GM19043 (cell line): ENCODE measurements at regions not wholly inside any gene's neighbourhood (a gene's known extent, or its start where the extent isn't known, plus 50 kb on each side); places are given as distances from the start of the nearest gene placed in this dataset.

Source experiments
- ATAC-seq: cut with Tn5 transposase; IDR thresholded peaks from one replicate; pipeline ENCODE4 v1.9.1; 2021; ENCODE audit warnings: low read depth; ENCODE audit not compliant: unreplicated experiment

- ATAC-seq, result no peak
These were observed 161.5 kb upstream of the KLF6 start for GRCh38 chr10:3946234-3947229.

- no peak for ATAC-seq
These were observed 160.0 kb upstream of the KLF6 start for GRCh38 chr10:3945026-3945425.

GRCh38 chr10:3944591-3944990, 159.6 kb upstream of the KLF6 start:
- no peak for ATAC-seq

GRCh38 chr10:3943695-3944257, 158.8 kb upstream of the KLF6 start:
- ATAC-seq, result no peak

GRCh38 chr10:3942937-3943489, 158.0 kb upstream of the KLF6 start:
- ATAC-seq, result no peak

GRCh38 chr10:3941676-3942075, 156.7 kb upstream of the KLF6 start:
- no peak for ATAC-seq

- ATAC-seq, result no peak
These were observed 151.5 kb upstream of the KLF6 start for GRCh38 chr10:3936422-3937040.

GRCh38 chr10:3935933-3936359, 150.9 kb upstream of the KLF6 start:
- ATAC-seq, result no peak

- ATAC-seq, result peak; percentile 99
These were observed 150.1 kb upstream of the KLF6 start for GRCh38 chr10:3935141-3935540.

- ATAC-seq, result no peak
These were observed 148.7 kb upstream of the KLF6 start for GRCh38 chr10:3933733-3934132.

GRCh38 chr10:3932597-3933375, 147.8 kb upstream of the KLF6 start:
- no peak for ATAC-seq

- ATAC-seq, result no peak
These were observed 146.9 kb upstream of the KLF6 start for GRCh38 chr10:3931901-3932300.

GRCh38 chr10:3931224-3931623, 146.2 kb upstream of the KLF6 start:
- no peak for ATAC-seq

GRCh38 chr10:3928569-3928968, 143.6 kb upstream of the KLF6 start:
- ATAC-seq, result no peak

GRCh38 chr10:3928078-3928477, 143.1 kb upstream of the KLF6 start:
- no peak for ATAC-seq

- no peak for ATAC-seq
These were observed 141.9 kb upstream of the KLF6 start for GRCh38 chr10:3926675-3927525.

GRCh38 chr10:3926258-3926657, 141.2 kb upstream of the KLF6 start:
- ATAC-seq, result no peak

- no peak for ATAC-seq
These were observed 140.2 kb upstream of the KLF6 start for GRCh38 chr10:3925184-3925583.

GRCh38 chr10:3924344-3924743, 139.3 kb upstream of the KLF6 start:
- no peak for ATAC-seq

- no peak for ATAC-seq
These were observed 138.0 kb upstream of the KLF6 start for GRCh38 chr10:3923033-3923432.
